ENCODE measurements at regions not wholly inside any gene's neighbourhood (a gene's known extent, or its start where the extent isn't known, plus 50 kb on each side); places are given as distances from the start of the nearest gene placed in this dataset.

- H3K27me3 Mint-ChIP-seq: no peaks in the 10 kb centered on the region
- H3K9me3 Mint-ChIP-seq: peaks cover 6% of the 10 kb centered on the region
- H3K36me3 ChIP-seq (ENCODE audit: insufficient read depth, low read length): no peaks in the 10 kb centered on the region
- no peak overlapping the region for H3K4me3 Mint-ChIP-seq
- H3K4me3 ChIP-seq (ENCODE audit: low read length): no peak overlapping the region
- H3K9me3 ChIP-seq (ENCODE audit: control insufficient read depth in 1 of 2, insufficient read depth in 1 of 2, low read length in 2 of 2): no peaks in the 10 kb centered on the region
- ATAC-seq (ENCODE audit: poor library complexity): no peak
- no peaks in the 10 kb centered on the region for H3K4me1 ChIP-seq (ENCODE audit: insufficient read depth, low read length)
- no peak for DNase-seq
- ChIA-PET POLR2A (no interaction called here), CTCF (no interaction called here)
- H3K4me1 Mint-ChIP-seq (ENCODE audit: low read depth): no peaks in the 10 kb centered on the region
- intact Hi-C loops (cut with DNase I, micrococcal nuclease): no loop called here
- H3K27me3 ChIP-seq (ENCODE audit: control insufficient read depth in 1 of 2, insufficient read depth in 2 of 2, low read length in 2 of 2): no peaks in the 10 kb centered on the region
- no peak overlapping the region for H3K27ac Mint-ChIP-seq
- no peaks in the 10 kb centered on the region for H3K36me3 Mint-ChIP-seq (ENCODE audit: low read depth)
- no peak overlapping the region for H3K27ac ChIP-seq (ENCODE audit: low read depth in 1 of 2, low read length in 2 of 2)
- no peak for TF ChIP-seq CTCF (IDR thresholded peaks at IDR 0.05)
Measured at GRCh38 chr7:49127359-49127913, 203.1 kb downstream of the CDC14C start.

GRCh38 chr7:49137978-49138377 is 213.6 kb downstream of the CDC14C start:
- Histone ChIP-seq H3K27me3 (ENCODE audit: control insufficient read depth in 1 of 2, insufficient read depth in 2 of 2, low read length in 2 of 2) (no peaks in the 10 kb centered on the region), H3K36me3 (ENCODE audit: insufficient read depth, low read length) (no peaks in the 10 kb centered on the region), H3K9me3 (ENCODE audit: control insufficient read depth in 1 of 2, insufficient read depth in 1 of 2, low read length in 2 of 2) (peaks cover 0 to 9% of the 10 kb centered on the region in 2 experiments), H3K4me1 (ENCODE audit: insufficient read depth, low read length) (no peaks in the 10 kb centered on the region), H3K27ac (ENCODE audit: low read depth in 1 of 2, low read length in 2 of 2) (no peak overlapping the region), H3K4me3 (ENCODE audit: low read length) (no peak overlapping the region)
- H3K27ac Mint-ChIP-seq: no peak overlapping the region
- H3K4me1 Mint-ChIP-seq (ENCODE audit: low read depth): no peaks in the 10 kb centered on the region
- POLR2A ChIA-PET: no interaction called here
- intact Hi-C loops (cut with DNase I, micrococcal nuclease): no loop called here
- DNase-seq (no peak), ATAC-seq (ENCODE audit: poor library complexity) (no peak)
- H3K27me3 Mint-ChIP-seq: no peaks in the 10 kb centered on the region
- H3K9me3 Mint-ChIP-seq: peaks cover 2% of the 10 kb centered on the region
- CTCF ChIA-PET: no interaction called here
- TF ChIP-seq CTCF (IDR thresholded peaks at IDR 0.05): no peak
- H3K4me3 Mint-ChIP-seq: no peak overlapping the region
- H3K36me3 Mint-ChIP-seq (ENCODE audit: low read depth): no peaks in the 10 kb centered on the region

- Mint-ChIP-seq H3K4me3 (no peak overlapping the region), H3K36me3 (ENCODE audit: low read depth) (no peaks in the 10 kb centered on the region), H3K4me1 (ENCODE audit: low read depth) (no peaks in the 10 kb centered on the region), H3K27ac (no peak overlapping the region), H3K27me3 (no peaks in the 10 kb centered on the region), H3K9me3 (peaks cover 6% of the 10 kb centered on the region)
- no peak for TF ChIP-seq CTCF (IDR thresholded peaks at IDR 0.05)
- H3K27me3 ChIP-seq (ENCODE audit: control insufficient read depth in 1 of 2, insufficient read depth in 2 of 2, low read length in 2 of 2): no peaks in the 10 kb centered on the region
- H3K4me3 ChIP-seq (ENCODE audit: low read length): no peak overlapping the region
- ChIA-PET CTCF (no interaction called here), POLR2A (no interaction called here)
- no peaks in the 10 kb centered on the region for H3K36me3 ChIP-seq (ENCODE audit: insufficient read depth, low read length)
- intact Hi-C loops (cut with DNase I, micrococcal nuclease): no loop called here
- H3K27ac ChIP-seq (ENCODE audit: low read depth in 1 of 2, low read length in 2 of 2): no peak overlapping the region
- DNase-seq: no peak
- no peaks in the 10 kb centered on the region for H3K4me1 ChIP-seq (ENCODE audit: insufficient read depth, low read length)
- no peaks in the 10 kb centered on the region for H3K9me3 ChIP-seq (ENCODE audit: control insufficient read depth in 1 of 2, insufficient read depth in 1 of 2, low read length in 2 of 2)
- no peak for ATAC-seq (ENCODE audit: poor library complexity)
Measured at GRCh38 chr7:49150486-49150885, 226.1 kb downstream of the CDC14C start.
